HG03432 (cell line): ENCODE measurements at regions not wholly inside any gene's neighbourhood (a gene's known extent, or its start where the extent isn't known, plus 50 kb on each side); places are given as distances from the start of the nearest gene placed in this dataset.

Source experiments
- ATAC-seq: cut with Tn5 transposase; IDR thresholded peaks from one replicate; pipeline ENCODE4 v1.9.1; 2021; ENCODE audit warnings: mild to moderate bottlenecking, moderate library complexity; ENCODE audit not compliant: unreplicated experiment

DNA sequence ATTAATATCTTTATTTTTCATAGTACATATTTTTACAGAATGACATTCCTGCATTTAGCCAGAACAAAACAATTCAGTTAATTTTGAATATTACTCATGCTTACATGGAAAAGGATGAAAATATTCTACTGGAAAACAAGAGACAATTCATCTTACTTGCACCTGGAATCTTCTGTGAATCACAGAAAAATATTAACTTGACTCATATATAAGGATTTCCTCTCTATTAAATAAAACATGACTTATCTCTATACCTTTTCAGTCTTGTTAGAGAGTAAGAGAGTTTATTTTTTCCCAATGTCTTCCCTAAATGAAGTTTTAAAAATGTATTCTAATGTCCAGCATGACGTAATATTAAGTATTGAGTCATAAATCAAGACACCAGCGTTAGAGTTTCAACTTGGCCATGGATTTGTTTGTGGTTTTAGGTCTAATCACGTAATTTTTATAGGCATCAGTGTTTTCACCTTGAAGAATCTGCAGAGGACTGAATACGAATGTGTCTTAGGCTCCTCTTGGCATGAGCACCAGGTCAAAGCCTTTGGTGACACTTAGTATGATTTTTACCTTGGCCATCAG is 445.1 kb upstream of the JAG1 start:
- ATAC-seq = no peak

DNA sequence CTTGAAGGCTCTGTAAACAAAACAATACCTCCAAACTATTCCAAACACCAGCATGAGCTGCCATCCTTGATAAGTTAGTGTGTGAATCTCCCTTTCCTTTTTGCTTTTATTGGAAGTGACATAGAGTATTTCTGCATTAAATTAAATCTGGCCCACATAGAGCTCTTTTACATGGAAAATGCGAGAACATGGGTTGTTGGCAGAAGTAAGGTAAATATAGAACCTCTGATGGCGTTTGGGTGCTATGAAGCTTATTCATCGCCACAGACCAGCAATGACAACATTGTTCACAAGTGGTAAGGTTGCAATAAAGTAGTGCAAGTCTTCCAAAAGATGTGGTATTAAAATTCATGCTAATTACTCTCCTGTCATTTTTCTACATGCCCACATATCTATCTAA is 445.8 kb upstream of the JAG1 start:
- no peak for ATAC-seq

DNA sequence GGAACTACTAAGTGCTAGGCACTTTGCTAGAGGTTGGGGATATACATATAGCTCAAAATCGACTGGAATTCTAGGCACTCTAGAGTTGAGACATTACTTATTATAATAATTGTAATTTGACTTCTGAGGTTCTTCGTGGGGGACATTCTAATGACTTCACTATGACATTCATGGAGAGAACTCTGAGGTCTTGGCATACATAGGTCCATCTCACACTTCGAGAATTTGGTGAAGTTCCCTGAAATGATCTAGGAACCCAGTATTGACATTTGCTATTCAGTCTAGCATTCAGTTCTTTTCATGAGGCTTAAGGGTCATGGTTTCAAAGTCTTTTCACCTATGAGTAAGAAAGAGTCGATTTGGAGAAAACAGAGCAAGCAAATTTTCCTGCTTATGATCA is 446.6 kb upstream of the JAG1 start:
- no peak for ATAC-seq

DNA sequence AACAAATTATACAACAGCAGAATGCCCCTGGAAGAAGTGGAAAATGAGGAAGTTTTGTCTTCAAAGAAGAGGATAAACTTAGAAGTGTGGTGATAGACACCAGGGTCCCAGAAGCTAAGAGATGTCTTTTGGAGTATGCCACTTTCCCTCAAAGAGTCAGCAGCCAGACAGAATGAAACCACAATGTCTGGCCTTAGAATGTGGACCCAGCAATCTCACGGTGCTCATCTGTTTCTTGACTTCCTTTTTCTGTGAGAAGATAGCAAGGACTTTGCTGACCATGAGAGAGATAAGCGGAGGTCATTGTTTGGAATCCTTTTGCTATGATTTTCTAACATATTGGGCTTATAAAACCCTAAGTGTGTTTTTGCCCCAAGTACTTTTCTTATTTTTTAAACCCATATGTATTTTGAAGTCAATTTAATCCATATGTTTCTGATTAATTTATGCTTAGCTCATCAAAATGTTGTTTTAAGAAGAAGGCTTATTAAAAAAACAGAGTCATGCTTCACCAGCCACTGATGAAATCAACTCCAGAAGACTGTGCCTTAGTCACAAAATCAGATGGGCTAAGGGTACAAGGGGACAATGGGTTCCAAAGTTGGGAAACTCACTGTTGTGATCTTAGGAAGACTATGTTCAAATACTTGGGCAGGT is 451.2 kb upstream of the JAG1 start:
- no peak for ATAC-seq

DNA sequence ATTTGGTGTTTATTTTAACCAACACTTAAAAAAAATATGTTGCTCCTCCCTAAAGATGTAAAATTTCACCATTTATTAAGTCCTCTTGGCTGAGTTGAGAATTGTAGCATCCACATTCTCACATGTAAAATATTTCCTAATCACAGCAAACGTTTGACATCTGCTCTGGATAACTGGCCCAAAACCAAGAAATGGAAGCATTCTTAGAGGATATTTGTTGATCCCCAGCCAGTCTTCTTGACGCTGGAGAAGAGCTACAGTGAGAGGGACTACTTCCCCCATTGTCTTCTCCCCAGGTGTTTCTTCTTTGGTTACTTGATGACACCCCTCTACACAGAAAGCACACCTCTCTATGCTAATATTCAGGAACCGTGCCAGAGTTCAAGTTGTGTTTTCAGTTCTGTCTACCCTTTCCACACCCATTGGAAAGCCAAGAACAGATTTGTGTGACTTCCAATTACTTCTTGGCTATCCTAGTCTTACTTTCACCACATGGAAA is 454.5 kb upstream of the JAG1 start:
- ATAC-seq = no peak

DNA sequence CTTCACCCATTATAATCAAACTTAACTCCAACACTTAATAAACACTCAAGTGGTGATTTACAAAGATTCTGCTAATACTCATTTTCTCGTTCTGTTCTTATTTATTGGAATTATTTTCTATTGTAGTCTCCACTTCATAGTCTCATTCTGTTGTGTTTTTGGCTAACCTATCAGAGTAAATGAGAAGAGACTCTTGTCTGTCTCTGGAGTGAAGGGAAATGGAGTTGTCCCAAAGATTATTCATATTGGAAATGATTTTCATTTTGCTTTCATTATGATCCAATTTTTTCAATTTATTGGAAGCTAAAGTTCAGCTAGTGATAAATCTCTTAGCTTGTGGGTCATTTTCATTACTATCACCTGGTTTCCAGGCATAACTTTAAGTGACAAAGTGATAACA is 454.9 kb upstream of the JAG1 start:
- ATAC-seq = no peak

DNA sequence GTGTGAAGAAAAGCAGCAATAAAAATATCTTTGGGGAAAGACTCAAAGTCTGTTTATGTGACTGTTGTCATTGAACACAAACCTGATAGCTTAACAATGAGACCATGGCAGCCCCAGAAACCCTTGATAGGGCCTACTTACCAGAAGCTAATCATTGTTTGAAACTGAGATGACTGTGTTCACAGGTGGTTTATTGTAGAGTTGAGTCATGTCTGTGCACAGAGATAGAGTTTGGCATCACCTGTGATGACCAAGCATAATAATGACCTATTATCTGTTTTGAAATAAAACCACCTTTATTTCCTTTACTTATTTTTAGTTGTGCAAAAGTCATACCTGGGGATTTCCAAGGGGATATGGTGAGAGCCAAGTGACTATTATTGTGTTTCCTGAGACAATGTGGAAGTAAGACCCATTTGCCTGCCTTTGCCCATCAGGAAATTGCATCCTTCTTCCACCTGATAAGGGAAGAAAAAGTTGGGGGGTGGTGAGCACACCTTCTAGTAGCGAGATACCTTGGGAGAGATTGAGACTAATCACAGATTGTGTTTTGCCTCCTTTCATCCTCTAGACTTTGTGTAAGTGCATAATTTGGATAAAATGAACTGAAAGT is 456.9 kb upstream of the JAG1 start:
- peak; percentile 91 for ATAC-seq

DNA sequence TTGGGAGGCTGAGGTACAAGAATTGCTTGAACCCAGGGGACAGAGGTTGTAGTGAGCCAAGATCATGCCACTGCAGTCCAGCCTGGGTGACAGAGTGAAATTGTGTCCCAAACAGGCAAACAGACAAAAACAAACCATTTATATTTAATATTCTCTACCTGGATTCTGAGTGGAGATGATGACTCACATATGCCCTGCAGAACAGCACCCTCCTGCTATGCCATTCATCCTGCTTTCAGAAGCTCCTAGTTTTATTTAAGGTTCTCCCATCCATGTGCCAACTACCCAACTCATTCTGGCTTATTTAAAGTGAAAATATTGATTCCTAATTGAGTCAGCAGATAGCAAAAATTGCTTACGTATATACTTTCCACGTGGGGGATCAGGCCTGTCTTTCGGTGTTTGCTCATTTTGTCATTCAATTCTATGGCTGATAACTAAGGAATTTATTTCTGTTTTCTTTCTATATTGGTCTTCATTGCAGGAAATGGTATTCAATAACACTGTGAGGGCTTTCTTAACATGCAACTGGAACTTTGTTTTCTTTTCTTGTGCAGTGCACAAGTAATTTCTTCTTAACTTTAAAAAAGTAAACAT is 459.1 kb upstream of the JAG1 start:
- no peak for ATAC-seq

DNA sequence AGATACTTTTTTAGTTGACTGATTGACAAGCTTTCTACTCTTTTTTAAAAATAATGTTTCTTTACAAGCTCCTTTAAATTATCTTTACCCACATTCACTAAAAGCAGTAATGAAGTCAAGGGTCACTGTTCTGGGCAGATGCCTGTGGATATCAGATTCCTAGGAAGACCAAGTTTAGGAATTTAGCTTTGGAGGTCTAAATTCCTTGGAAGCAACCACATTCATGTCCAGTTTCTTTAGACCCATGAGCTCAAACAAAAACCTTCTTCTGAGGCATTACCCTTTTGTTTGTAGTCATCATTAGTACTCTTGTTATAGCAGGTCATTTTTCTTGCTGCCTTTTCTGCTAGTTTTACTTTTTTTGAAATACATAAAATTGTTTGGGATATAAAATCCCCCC is 462.9 kb upstream of the JAG1 start:
- ATAC-seq = no peak

DNA sequence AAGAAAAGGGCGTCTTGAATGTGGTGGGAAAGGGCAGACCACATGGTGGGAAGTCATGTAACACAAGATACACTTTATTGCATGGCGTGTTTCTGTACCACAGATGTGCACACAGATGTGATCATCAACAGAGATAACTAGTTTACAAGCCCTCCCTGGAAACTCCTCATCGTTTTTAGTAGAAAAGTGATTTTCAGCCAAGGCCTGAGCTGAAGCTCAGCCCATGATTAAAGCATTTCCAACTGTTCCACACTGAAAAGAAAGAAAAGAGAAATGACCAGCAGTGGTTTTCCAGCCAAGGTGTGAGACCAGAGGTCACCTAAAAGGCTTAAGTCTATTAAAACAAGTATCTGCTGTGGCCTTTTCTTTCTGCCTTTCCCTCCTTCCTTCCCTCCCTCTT is 463.9 kb upstream of the JAG1 start:
- no peak for ATAC-seq

DNA sequence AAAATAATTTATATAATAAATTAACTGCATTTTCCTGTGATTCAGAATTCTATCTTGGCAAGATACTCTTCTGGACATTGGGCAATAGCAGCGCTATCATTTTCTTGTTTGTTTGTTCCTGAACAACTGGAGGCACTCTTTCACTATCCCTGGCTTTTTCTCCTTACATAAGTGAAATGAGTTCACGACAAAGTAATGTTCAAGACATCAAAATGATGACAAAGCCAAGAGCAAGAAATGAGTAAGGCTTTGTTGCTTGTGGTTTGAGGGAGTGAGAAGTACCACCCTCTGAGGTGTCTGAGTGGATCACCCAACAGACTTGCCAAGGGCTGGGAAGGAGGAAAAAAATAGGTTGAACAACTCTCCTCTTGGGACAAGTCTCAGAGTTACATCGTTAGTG is 466.6 kb upstream of the JAG1 start:
- no peak for ATAC-seq

DNA sequence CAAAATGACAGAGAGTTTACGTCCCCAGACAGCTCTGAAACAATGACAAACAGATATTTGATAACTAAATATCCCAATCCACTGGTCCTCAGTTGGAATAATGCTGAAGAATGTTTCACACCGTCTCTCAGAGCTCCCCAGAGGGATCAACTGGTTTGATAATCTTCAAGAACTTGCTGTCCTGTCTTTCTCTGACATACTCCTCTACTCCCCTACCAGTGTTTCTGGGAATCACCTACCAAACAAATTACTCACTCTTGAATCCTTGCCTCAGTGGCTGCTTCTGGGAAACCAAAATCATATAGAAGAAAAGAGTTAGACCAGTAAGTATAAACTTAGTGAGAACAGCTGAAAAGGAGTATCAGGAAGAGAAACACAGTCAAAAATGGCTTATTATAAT is 469.7 kb upstream of the JAG1 start:
- no peak for ATAC-seq

DNA sequence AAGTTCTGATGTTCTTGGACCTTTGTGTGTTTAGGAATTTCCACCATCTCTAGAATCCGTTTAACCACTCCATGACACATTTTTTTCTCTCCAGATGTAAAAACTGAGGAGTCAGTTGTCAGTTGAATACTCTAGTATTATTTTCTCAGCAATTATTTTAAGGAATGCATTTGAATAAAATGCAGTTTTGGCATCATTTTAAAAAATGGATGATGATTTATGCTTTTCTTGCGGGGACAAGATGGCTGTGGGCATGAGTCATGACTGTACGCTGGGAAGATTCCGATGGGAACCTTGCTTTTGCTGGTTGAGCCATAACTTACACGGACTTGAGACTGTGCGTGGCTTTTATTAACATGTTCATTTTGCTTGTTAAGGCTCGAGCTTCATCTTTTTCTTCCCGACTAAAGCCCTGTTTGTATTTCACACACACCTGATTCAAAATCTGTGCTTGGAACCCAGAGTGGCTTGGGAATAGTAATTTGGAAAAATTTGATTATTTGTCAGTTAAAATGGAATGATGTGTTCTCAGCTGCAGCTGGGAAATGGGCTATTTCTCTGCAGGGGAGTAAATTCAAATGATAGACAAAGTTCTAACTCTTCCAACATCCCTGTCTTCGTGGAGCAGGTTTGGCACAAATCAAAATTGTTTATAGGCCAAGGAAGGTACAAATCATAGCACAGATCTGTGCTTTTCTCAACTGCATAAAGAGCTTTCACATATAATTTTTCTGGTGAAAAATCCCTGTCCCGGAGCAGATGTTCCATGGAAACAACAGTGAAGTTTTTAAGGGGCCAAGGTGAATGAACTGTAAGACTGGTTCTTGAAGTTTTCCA is 470.5 kb upstream of the JAG1 start:
- no peak for ATAC-seq

DNA sequence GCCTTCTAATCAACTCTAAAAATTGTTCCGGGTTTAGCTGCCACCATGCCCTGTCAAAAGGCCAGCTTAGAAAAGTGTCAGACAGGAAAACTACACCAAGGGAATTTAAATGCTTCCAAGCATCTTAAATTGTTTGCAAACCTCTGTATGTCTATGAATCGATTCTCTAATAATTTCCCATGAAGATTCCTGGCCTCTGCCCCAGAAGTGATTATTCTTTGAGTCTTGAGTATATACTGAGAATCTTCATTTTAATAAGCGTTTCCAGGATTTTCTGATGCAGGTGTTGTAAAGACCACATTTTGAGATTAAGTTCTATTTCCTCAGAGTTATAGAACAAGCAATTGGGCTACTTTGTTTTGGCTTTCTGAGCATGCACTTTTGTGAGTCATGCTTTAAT is 471.8 kb upstream of the JAG1 start:
- no peak for ATAC-seq

DNA sequence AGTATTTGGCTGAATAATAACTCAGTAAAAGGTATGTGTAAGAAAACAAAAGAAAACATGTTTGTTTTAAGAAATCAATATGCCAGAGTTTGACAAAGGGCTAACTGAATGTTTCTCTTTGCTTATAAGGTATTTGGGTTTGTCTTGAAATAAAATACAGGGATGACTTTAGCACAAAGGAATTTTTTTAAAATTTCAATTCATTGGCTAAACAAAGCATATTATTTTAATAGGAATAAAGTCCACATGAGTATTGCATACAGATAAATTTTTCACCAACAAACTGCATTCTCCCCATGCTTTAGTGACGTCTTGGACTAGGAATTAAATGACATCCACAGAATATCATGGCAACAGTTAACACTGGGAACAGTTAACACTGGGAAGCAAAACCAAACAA is 480.0 kb upstream of the JAG1 start:
- no peak for ATAC-seq

DNA sequence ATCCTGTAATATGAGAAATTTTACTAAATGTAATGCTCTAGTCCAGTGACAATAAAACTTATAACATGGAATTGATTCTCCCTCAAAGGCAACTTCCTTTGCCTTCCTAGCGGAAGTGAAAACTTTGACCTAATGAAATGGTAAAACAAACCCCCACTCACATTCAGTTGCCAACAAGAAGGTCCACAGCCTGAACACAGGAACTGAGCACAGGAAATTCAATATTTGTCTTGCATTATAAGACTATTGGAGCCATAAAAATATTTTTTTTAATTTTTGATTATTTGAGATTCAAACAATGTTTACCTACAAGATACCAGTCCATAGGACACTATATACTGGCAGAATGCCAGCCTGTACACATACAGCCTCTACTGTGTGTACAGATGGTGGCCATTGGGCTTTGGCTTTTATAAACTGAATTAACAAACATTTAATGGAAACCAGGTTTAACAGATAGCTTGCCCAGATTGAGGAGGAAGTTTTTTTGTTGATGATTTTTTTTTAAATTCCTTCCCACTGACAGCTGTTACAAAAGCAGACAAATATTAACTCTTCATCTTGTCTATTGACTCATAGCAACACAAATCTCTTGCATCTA is 481.5 kb upstream of the JAG1 start:
- no peak for ATAC-seq

DNA sequence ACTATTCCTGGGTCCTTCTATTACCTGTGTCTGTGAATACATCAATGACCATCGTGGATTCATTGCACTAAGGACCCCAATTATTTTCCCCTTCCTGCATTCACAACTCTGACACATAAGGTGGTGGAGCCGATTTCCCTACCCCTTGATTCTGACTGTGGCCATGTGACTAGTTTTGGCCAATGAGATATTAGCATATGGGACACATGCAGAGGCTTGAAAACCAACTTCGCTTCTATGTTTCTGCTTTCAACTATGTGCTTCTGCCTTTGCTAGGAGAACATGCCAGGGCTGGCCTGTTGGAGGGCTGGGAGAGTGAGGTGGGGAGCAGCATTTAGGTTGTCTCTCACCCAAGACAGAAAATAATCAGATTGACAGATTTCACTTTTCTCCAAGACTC is 483.1 kb upstream of the JAG1 start:
- no peak for ATAC-seq

DNA sequence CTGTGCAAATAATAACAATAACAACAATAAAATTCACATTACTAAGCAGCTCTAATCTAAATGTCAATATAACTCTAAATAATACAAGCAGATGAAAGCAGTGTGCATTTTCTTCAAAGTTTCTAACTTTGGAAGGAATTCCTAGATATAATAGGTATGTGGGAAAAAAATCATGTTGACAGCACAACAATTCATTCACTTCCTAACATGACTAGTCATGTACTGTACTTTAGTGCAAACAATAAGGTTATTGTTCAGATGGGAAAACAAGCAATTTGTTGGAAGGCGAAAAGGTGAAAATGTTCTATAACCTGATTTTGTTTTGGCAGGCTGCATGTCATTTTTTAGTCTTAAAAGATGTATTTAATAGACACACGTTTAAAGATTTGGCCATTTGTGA is 484.3 kb upstream of the JAG1 start:
- no peak for ATAC-seq

DNA sequence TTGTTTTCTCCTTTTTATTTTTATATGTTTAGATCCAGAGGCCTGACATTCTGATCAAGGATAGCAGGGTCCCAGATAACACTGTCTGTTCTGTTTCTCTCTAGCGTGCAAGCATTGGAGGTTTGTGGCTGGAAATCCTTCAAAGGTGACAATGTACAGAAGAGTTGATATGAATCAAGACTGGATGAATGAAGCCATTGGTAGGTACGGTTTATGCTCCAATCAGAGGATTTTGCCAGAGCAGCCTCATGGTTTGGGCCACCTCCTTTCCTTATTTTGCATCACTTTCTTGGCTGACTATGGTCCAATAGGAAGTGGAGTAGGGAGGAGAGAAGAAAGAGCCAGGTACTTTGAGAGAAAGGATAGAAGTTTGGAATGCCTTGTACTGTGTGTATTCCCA is 484.8 kb upstream of the JAG1 start:
- no peak for ATAC-seq

DNA sequence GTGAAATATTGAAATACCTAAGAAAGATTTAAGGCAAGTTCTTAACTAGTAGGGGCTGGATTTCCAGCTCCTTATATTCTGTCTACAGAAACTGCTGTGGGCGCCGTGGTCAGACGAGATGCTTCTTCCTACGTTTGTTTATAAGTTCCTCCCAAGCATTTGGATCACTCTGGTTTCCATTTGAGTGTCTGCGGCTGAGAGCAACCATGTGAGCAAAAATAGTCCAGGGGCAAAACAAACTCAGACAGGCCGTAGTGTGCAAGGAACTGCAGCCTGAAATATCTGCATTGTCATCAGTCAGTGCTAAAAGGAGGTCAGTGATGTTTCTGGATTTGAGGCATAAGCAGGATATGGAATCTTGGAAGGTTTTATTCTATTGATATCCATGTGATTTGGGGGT is 485.9 kb upstream of the JAG1 start:
- ATAC-seq = no peak
